Endothelial cell of umbilical vein (primary cell): ENCODE measurements at regions not wholly inside any gene's neighbourhood (a gene's known extent, or its start where the extent isn't known, plus 50 kb on each side); places are given as distances from the start of the nearest gene placed in this dataset.

ENCODE experiments used
- BruUV-seq: library from RNA; stranded (reverse); fragments of 400-500 nt; replicated peaks from 2 replicates; lab custom pipeline; 2021; lab: Mats Ljungman, UMichigan
- CTCF ChIA-PET: fragments of 300-600, 350-600 bp; sonication (Branson Sonifier 250); formaldehyde crosslinking; loops from one replicate; lab custom pipeline; 2021; ENCODE audit warnings: antibody characterized with exemption, inconsistent platforms; lab: Charles Lee
- POLR2A ChIA-PET: fragments of 300-600, 350-600 bp; sonication (Branson Sonifier 250); formaldehyde crosslinking; loops from one replicate; lab custom pipeline; 2021; ENCODE audit warnings: antibody characterized with exemption, inconsistent platforms; lab: Charles Lee
- DNase-seq: peaks from one replicate; pipeline ENCODE4 v3.0.0-alpha.2; 2011; ENCODE audit warnings: low read depth, low spot score
- FAIRE-seq: peaks from 2 replicates; lab custom pipeline; 2011; peaks lifted over from hg19 to GRCh38; lab: Jason Lieb, UNC
- H2AFZ ChIP-seq: 2 replicates; pipeline ENCODE4 v1.6.0; 2012; ENCODE audit warnings: low read depth, low read length, control low read depth, inconsistent platforms
- H3K27ac ChIP-seq: 2 replicates; pipeline ENCODE4 v1.5.1; 2011; ENCODE audit warnings: low read depth, mild to moderate bottlenecking, control low read depth, low read length, moderate library complexity; ENCODE audit not compliant: insufficient read depth
- H3K27me3 ChIP-seq, 2 experiments: 2 replicates each; pipeline versions ENCODE4 v1.6.0 to v1.6.1; 2011; ENCODE audit warnings: low read length in 2 of 2, mixed read lengths in 1 of 2; ENCODE audit not compliant: control insufficient read depth in 2 of 2, insufficient read depth in 2 of 2
- H3K36me3 ChIP-seq, 2 experiments: 2 replicates in 1 of 2; 3 replicates in 1 of 2; pipeline ENCODE4 v1.5.1; 2011; ENCODE audit warnings: low read length in 2 of 2, mild to moderate bottlenecking in 1 of 2, moderate library complexity in 1 of 2; ENCODE audit not compliant: control insufficient read depth in 2 of 2, insufficient read depth in 2 of 2; ENCODE audit errors: extremely low read depth in 1 of 2
- H3K4me1 ChIP-seq: 3 replicates; pipeline ENCODE4 v1.5.1; 2011; ENCODE audit warnings: mild to moderate bottlenecking, low read length; ENCODE audit not compliant: control insufficient read depth, insufficient read depth; ENCODE audit errors: extremely low read depth
- H3K4me2 ChIP-seq: 2 replicates; pipeline ENCODE4 v1.6.1; 2011; ENCODE audit warnings: low read length, control low read depth, mixed read lengths; ENCODE audit not compliant: insufficient read depth
- H3K4me3 ChIP-seq, 3 experiments: fragments of 200-600 bp in 1 of 3; sonication (generic), shearing (Covaris generic) in 1 of 3; replicated peaks in 1 of 3; 2 replicates each; pipeline ENCODE4 v1.5.1; 2011 to 2016; ENCODE audit warnings: control low read depth in 3 of 3, low read length in 3 of 3, mild to moderate bottlenecking in 2 of 3, inconsistent platforms in 1 of 3, low read depth in 1 of 3, moderate library complexity in 1 of 3; ENCODE audit not compliant: insufficient read depth in 1 of 3
- H3K79me2 ChIP-seq: 2 replicates; pipeline ENCODE4 v1.6.0; 2012; ENCODE audit warnings: low read length, inconsistent platforms; ENCODE audit not compliant: control insufficient read depth, insufficient read depth
- H3K9ac ChIP-seq: replicated peaks from 2 replicates; pipeline ENCODE3; 2011; ENCODE audit warnings: low read length, control low read depth; ENCODE audit not compliant: insufficient read depth; ENCODE audit errors: extremely low read depth
- H3K9me1 ChIP-seq: replicated peaks from 3 replicates; pipeline ENCODE4 v1.6.0; 2011; ENCODE audit warnings: mild to moderate bottlenecking, low read length; ENCODE audit not compliant: control insufficient read depth, insufficient read depth; ENCODE audit errors: extremely low read depth
- H3K9me3 ChIP-seq: replicated peaks from 2 replicates; pipeline ENCODE4 v1.5.1; 2012; ENCODE audit warnings: low read length, inconsistent platforms; ENCODE audit not compliant: control insufficient read depth, insufficient read depth
- H4K20me1 ChIP-seq: replicated peaks from 2 replicates; pipeline ENCODE3; 2011; ENCODE audit warnings: mild to moderate bottlenecking, low read length; ENCODE audit not compliant: control insufficient read depth, insufficient read depth; ENCODE audit errors: extremely low read depth
- CTCF ChIP-seq, 2 donors: IDR thresholded peaks; 1 replicate in 1 of 2; 2 replicates in 1 of 2; pipeline ENCODE4 v1.5.1; 2011; ENCODE audit warnings: low read length in 2 of 2, mild to moderate bottlenecking in 2 of 2, moderate library complexity in 2 of 2, control low read depth in 1 of 2, inconsistent platforms in 1 of 2, low read depth in 1 of 2; ENCODE audit not compliant: insufficient read depth in 1 of 2; ENCODE audit errors: extremely low read depth in 1 of 2
- EZH2 ChIP-seq: IDR thresholded peaks from 2 replicates; pipeline ENCODE4 v1.6.1; 2012; ENCODE audit warnings: borderline replicate concordance, low read depth, mild to moderate bottlenecking, moderate library complexity, low read length, inconsistent platforms; ENCODE audit not compliant: severe bottlenecking
- FOS ChIP-seq: IDR thresholded peaks from 2 replicates; pipeline ENCODE4 v1.6.1; 2011; ENCODE audit warnings: mild to moderate bottlenecking, low read length, moderate library complexity, borderline replicate concordance; ENCODE audit not compliant: insufficient read depth
- GATA2 ChIP-seq: IDR thresholded peaks from 2 replicates; pipeline ENCODE4 v1.7.0; 2011; ENCODE audit warnings: low read depth, mild to moderate bottlenecking, moderate library complexity, mixed read lengths, low read length; ENCODE audit not compliant: insufficient read length, insufficient read depth
- JUN ChIP-seq: IDR thresholded peaks from 2 replicates; pipeline ENCODE4 v1.6.1; 2011; ENCODE audit warnings: borderline replicate concordance, low read depth; ENCODE audit not compliant: insufficient read length, insufficient read depth
- MAX ChIP-seq: IDR thresholded peaks from 2 replicates; pipeline ENCODE4 v1.6.1; 2011; ENCODE audit not compliant: insufficient read depth, insufficient read length
- MYC ChIP-seq: IDR thresholded peaks from one replicate; pipeline ENCODE4 v1.6.1; 2011; ENCODE audit warnings: mild to moderate bottlenecking, low read depth, low read length
- POLR2A ChIP-seq: IDR thresholded peaks from 2 replicates; pipeline ENCODE4 v1.6.1; 2012; ENCODE audit warnings: low read depth, mild to moderate bottlenecking, control low read depth, low read length
- POLR2AphosphoS5 ChIP-seq: IDR thresholded peaks from 2 replicates; pipeline ENCODE4 v1.6.1; 2012; ENCODE audit warnings: low read depth, mild to moderate bottlenecking, control low read depth, low read length, moderate library complexity; ENCODE audit not compliant: insufficient read depth
- dilution Hi-C: fragments of 300-500 bp; cut with MboI; formaldehyde crosslinking; loops from one replicate; pipeline ENCODE4 v1.15.0; 2019; ENCODE audit warnings: low sequenced_read_pairs; ENCODE audit not compliant: extremely low pct_ligation_motif_present
- intact Hi-C: fragments of 100-400 bp; cut with micrococcal nuclease; formaldehyde crosslinking; loops from one replicate; pipeline ENCODE4 v1.10.0; 2022

DNA sequence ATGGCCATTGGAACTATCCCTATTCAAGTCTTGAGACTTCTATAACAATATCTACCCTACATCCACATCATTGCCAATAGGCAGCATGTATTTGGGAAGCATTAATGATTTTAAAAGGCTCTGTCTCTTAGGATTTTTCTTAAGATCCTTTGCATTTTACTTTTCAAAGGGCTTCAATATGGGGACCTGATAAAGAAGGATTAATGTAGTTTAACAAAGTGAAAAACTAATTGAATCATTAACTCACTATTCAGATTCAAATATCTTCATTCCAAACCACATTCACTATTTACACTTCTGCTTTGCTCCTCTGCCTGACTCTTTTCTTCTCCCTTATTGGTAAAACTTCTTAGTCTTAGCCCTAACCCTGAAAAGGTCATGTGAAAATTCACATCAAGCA is 333.0 kb downstream of the EPHA7 start:
- intact Hi-C loops, result no loop called here
- TF ChIP-seq MYC (no peak), EZH2 (no peak), MAX (no peak), POLR2A (no peak), CTCF (IDR thresholded peaks at IDR 0.05; ENCODE audit: extremely low read depth in 1 of 2, insufficient read depth in 1 of 2, low read depth in 1 of 2, low read length in 2 of 2) (no peak), FOS (no peak), GATA2 (no peak), JUN (no peak), POLR2AphosphoS5 (no peak)
- H3K27ac ChIP-seq, result no peak overlapping the region
- CTCF ChIA-PET, result no interaction called here
- POLR2A ChIA-PET, result no interaction called here
- no peaks in the 10 kb centered on the region for H3K36me3 ChIP-seq
- DNase-seq (no peak), FAIRE-seq (no peak)
- H3K79me2 ChIP-seq, result no peaks in the 10 kb centered on the region
- H3K9me1 ChIP-seq, result no peaks in the 10 kb centered on the region
- H3K4me3 ChIP-seq, result no peak overlapping the region
- no TSS peak for BruUV-seq
- dilution Hi-C loops, result no loop called here
- no peak overlapping the region for H3K4me2 ChIP-seq
- no peaks in the 10 kb centered on the region for H3K4me1 ChIP-seq
- no peak overlapping the region for H3K9ac ChIP-seq
- H2AFZ ChIP-seq, result no peak overlapping the region
- no peaks in the 10 kb centered on the region for H3K27me3 ChIP-seq
- H3K9me3 ChIP-seq, result no peaks in the 10 kb centered on the region
- no peaks in the 10 kb centered on the region for H4K20me1 ChIP-seq
